Keratinocyte (primary cell): ENCODE measurements at regions not wholly inside any gene's neighbourhood (a gene's known extent, or its start where the extent isn't known, plus 50 kb on each side); places are given as distances from the start of the nearest gene placed in this dataset.

Source experiments
- DNase-seq: peaks from one replicate; pipeline ENCODE4 v3.0.0-alpha.2; 2011; ENCODE audit warnings: low read depth, missing footprints, low spot score
- FAIRE-seq: peaks from 2 replicates; lab custom pipeline; 2011; peaks lifted over from hg19 to GRCh38; lab: Jason Lieb, UNC
- H2AFZ ChIP-seq: 2 replicates; pipeline ENCODE4 v1.6.0; 2012; ENCODE audit warnings: low read length, control low read depth, inconsistent platforms; ENCODE audit not compliant: control insufficient read depth
- H3K27ac ChIP-seq: 2 replicates; pipeline ENCODE4 v1.5.1; 2011; ENCODE audit warnings: low read length; ENCODE audit not compliant: control insufficient read depth, insufficient read depth
- H3K27me3 ChIP-seq: 3 replicates; pipeline ENCODE4 v1.6.0; 2011; ENCODE audit warnings: low read length; ENCODE audit not compliant: control insufficient read depth, insufficient read depth; ENCODE audit errors: extremely low read depth
- H3K36me3 ChIP-seq, 2 experiments: 2 replicates in 1 of 2; 3 replicates in 1 of 2; pipeline ENCODE4 v1.5.1; 2011; ENCODE audit warnings: low read length in 2 of 2, mild to moderate bottlenecking in 1 of 2; ENCODE audit not compliant: control insufficient read depth in 2 of 2, insufficient read depth in 2 of 2; ENCODE audit errors: extremely low read depth in 1 of 2
- H3K4me1 ChIP-seq: 3 replicates; pipeline ENCODE4 v1.5.1; 2011; ENCODE audit warnings: low read length; ENCODE audit not compliant: control insufficient read depth, insufficient read depth; ENCODE audit errors: extremely low read depth
- H3K4me2 ChIP-seq: 3 replicates; pipeline ENCODE4 v1.6.0; 2011; ENCODE audit warnings: low read depth, low read length; ENCODE audit not compliant: control insufficient read depth, insufficient read depth; ENCODE audit errors: extremely low read depth
- H3K4me3 ChIP-seq, 3 experiments: fragments of 200-600 bp in 1 of 3; sonication (generic) in 1 of 3; 2 replicates in 2 of 3; 3 replicates in 1 of 3; pipeline ENCODE4 v1.5.1; 2011 to 2016; ENCODE audit warnings: low read length in 3 of 3, mild to moderate bottlenecking in 3 of 3, control low read depth in 2 of 3, inconsistent platforms in 1 of 3, low read depth in 1 of 3, mixed read lengths in 1 of 3, mixed run types in 1 of 3, moderate library complexity in 1 of 3; ENCODE audit not compliant: control insufficient read depth in 2 of 3, insufficient read depth in 2 of 3; ENCODE audit errors: extremely low read depth in 1 of 3
- H3K79me2 ChIP-seq: 2 replicates; pipeline ENCODE4 v1.6.0; 2012; ENCODE audit warnings: low read length; ENCODE audit not compliant: control insufficient read depth, insufficient read depth
- H3K9ac ChIP-seq: 3 replicates; pipeline ENCODE4 v1.6.0; 2011; ENCODE audit warnings: low read length; ENCODE audit not compliant: control insufficient read depth, insufficient read depth; ENCODE audit errors: extremely low read depth
- H3K9me1 ChIP-seq: 3 replicates; pipeline ENCODE4 v1.6.0; 2011; ENCODE audit warnings: low read length; ENCODE audit not compliant: control insufficient read depth, insufficient read depth; ENCODE audit errors: extremely low read depth
- H3K9me3 ChIP-seq: 2 replicates; pipeline ENCODE4 v1.5.1; 2012; ENCODE audit warnings: low read depth, low read length; ENCODE audit not compliant: control insufficient read depth
- H4K20me1 ChIP-seq: 3 replicates; pipeline ENCODE4 v1.6.0; 2011; ENCODE audit warnings: low read length; ENCODE audit not compliant: control insufficient read depth, insufficient read depth; ENCODE audit errors: extremely low read depth
- CTCF ChIP-seq, 3 experiments: IDR thresholded peaks in 1 of 3; conservative IDR thresholded peaks in 1 of 3; optimal IDR thresholded peaks in 1 of 3; 2 replicates in 2 of 3; 3 replicates in 1 of 3; pipeline versions ENCODE3 to v1.5.1; 2011; ENCODE audit warnings: low read length in 3 of 3, mild to moderate bottlenecking in 3 of 3, moderate library complexity in 2 of 3, control low read depth in 1 of 3, inconsistent platforms in 1 of 3; ENCODE audit not compliant: insufficient read depth in 2 of 3; ENCODE audit errors: extremely low read depth in 1 of 3
- EZH2 ChIP-seq: IDR thresholded peaks from one replicate; pipeline ENCODE4 v1.6.1; 2012; ENCODE audit warnings: inconsistent platforms, mild to moderate bottlenecking, low read length, moderate library complexity
- dilution Hi-C: fragments of 300-500 bp; cut with MboI; formaldehyde crosslinking; loops from one replicate; pipeline ENCODE4 v1.7.0; 2020; ENCODE audit warnings: low sequenced_read_pairs; ENCODE audit not compliant: extremely low pct_ligation_motif_present

GRCh38 chr18:76615065-76615733 is 120.2 kb upstream of the ZNF516 start:
- Histone ChIP-seq H3K4me1 (peaks cover 11% of the 10 kb centered on the region), H3K79me2 (no peaks in the 10 kb centered on the region), H3K9ac (no peak overlapping the region), H3K27ac (no peak overlapping the region), H3K4me2 (no peak overlapping the region), H3K9me1 (no peaks in the 10 kb centered on the region), H4K20me1 (no peaks in the 10 kb centered on the region), H3K36me3 (no peaks in the 10 kb centered on the region), H3K27me3 (no peaks in the 10 kb centered on the region), H3K9me3 (no peaks in the 10 kb centered on the region), H2AFZ (no peak overlapping the region), H3K4me3 (no peak overlapping the region)
- dilution Hi-C loops = no loop called here
- DNase-seq = no peak
- FAIRE-seq = no peak
- TF ChIP-seq EZH2 (no peak), CTCF (optimal IDR thresholded peaks at IDR 0.05 in 1 of 3, IDR thresholded peaks at IDR 0.05 in 1 of 3, conservative IDR thresholded peaks at IDR 0.05 in 1 of 3; ENCODE audit: extremely low read depth in 1 of 3, insufficient read depth in 2 of 3, low read length in 3 of 3) (no peak)

DNA sequence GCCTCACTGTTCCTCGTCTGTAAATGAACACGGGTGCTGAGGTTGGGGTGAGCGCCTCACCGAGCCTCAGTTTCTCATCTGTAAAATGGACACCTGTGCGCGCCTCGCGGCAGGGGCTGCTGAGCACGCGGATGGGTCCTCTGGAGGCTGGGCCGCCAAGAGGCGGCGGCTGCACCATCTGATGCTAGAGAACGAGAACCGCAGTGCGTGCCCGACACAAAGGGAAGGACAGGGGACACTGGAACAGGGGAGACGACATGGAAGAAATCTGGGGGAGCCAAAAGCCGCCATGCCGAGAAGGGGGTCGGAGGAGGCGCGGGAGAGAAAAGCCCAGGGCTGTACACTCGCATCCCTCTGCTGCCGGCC is 118.7 kb upstream of the ZNF516 start:
- Histone ChIP-seq H2AFZ (no peak overlapping the region), H4K20me1 (no peaks in the 10 kb centered on the region), H3K36me3 (no peaks in the 10 kb centered on the region), H3K4me2 (no peak overlapping the region), H3K9ac (no peak overlapping the region), H3K9me1 (no peaks in the 10 kb centered on the region), H3K9me3 (no peaks in the 10 kb centered on the region), H3K27me3 (no peaks in the 10 kb centered on the region), H3K4me3 (no peak overlapping the region), H3K4me1 (peaks cover 3% of the 10 kb centered on the region), H3K27ac (no peak overlapping the region), H3K79me2 (no peaks in the 10 kb centered on the region)
- DNase-seq (no peak), FAIRE-seq (no peak)
- TF ChIP-seq EZH2 = no peak
- TF ChIP-seq CTCF (optimal IDR thresholded peaks at IDR 0.05 in 1 of 3, IDR thresholded peaks at IDR 0.05 in 1 of 3, conservative IDR thresholded peaks at IDR 0.05 in 1 of 3; ENCODE audit: extremely low read depth in 1 of 3, insufficient read depth in 2 of 3, low read length in 3 of 3) = no peak
- dilution Hi-C loops = no loop called here
